Stimulated activated CD4-positive, alpha-beta T cell treated with anti-CD3 and anti-CD28 coated beads, Interleukin-12 subunit alpha, Interleukin-12 subunit beta, amount 100 ng/mL, for 48 hours (primary cell): ENCODE measurements at regions not wholly inside any gene's neighbourhood (a gene's known extent, or its start where the extent isn't known, plus 50 kb on each side); places are given as distances from the start of the nearest gene placed in this dataset.
"Not testable (repeated sequence)": the region's sequence is repeated elsewhere in the genome, so short reads cannot be mapped to it uniquely, and the experiment has no call there.

Source experiments
- DNase-seq, 3 donors: peaks; one replicate each; pipeline ENCODE4 v3.0.0-alpha.2; 2020; ENCODE audit warnings: low read depth in 2 of 3, low spot score in 1 of 3

DNA sequence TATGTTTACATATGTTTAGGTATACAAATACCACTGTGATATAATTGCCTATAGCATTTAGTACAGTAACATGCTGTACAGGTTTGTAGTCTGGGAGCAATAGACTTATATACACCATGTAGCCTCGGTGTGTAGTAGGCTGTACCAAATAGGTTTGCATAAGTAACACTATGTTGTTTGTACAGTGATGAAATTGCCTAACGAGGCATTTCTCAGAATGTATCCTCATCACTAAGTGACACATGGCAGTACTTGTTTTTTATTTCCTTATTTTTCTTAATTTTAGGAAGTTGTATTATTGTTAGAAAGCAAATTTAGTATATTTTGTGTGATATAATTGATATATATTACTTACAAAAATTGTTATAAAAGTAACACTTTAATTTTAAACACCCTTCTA lies 840.9 kb downstream of the LTN1 start:
- no peak for DNase-seq

DNA sequence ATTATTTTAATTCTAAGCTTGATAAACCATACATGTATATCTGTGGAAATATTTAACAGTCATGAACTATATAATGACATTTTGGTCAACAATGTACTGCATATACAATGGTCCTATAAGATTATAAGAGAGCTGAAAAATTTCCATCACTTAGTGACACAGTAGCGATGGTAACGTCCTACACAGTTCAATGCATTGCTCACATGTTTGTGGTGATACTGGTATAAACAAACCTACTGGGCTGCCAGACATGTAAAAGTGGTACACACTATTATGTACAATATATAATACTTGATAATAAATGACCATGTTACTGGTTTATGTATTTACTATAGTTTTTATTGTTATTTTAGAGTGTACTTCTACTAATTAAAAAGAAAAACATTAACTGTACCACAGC lies 841.9 kb downstream of the LTN1 start:
- DNase-seq: no peak

DNA sequence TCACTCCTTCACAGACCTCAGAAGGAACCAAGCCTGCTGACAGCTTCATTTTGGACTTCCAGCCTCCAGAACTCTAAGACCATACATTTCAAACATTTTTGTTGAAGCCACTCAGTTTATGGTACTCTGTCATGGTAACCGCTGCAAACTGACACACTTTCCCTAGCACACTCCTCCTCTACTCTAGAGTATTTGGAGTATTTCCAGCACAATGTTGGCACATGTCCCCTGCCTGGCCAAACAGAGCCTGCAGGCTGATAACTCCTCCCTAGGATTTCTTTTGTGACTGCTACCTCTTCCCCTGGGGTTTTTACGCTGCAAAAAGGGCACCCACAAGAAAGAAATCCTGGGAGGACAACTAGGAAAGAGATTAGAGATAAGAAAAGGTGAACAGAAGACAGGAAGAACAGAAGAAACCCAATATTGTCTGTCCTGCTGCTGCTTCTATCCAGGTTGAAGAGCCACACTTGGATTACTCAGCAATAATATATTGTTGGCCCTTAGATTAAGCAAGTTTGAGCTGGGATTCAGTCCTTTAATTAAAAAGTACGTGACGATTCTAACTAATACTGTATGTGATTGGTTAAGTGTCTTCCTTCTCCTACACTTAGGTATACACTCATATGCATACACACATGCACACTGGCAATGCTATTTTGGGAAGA lies 844.1 kb downstream of the LTN1 start:
- no peak for DNase-seq

DNA sequence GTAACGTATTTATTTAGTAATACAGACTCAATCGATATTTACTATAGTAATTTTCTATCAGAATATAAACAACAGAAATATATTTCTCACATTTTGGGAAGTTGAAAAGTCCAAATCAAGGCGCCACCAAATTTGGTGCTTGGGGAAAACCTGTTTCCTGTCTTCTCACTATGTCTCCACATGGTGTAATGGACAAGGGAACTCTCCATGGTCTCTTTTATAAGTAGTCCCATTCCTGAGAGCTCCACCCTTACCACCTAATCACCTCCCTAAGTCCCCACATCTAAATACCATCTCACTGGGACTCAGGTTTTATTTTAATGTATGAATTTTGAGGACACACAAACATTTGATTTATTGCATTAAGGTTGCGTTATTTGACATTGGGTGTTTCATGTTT lies 848.0 kb downstream of the LTN1 start:
- DNase-seq: no peak

- DNase-seq: no peak
These were observed 848.6 kb downstream of the LTN1 start for GRCh38 chr21:28144089-28144488.

DNA sequence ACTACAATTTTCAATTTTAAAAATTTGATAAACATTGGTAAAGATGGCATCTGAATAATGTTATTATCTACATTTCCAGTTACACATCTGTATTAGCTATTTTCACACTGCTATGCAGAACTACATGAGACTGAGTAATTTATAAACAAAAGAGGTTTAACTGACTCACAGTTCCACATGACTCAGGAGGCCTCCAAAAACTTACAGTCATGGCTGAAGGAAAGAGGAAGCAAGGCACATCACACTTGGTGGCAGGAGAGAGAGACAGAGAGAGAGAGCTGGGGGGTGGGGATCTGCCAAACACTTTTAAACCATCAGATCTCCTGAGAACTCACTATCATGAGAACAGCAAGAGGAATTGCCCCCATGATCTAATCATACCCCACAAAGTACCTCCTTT lies 850.0 kb downstream of the LTN1 start:
- DNase-seq: no peak

- no peak for DNase-seq
These were observed 854.4 kb downstream of the LTN1 start for GRCh38 chr21:28138272-28138671.

DNA sequence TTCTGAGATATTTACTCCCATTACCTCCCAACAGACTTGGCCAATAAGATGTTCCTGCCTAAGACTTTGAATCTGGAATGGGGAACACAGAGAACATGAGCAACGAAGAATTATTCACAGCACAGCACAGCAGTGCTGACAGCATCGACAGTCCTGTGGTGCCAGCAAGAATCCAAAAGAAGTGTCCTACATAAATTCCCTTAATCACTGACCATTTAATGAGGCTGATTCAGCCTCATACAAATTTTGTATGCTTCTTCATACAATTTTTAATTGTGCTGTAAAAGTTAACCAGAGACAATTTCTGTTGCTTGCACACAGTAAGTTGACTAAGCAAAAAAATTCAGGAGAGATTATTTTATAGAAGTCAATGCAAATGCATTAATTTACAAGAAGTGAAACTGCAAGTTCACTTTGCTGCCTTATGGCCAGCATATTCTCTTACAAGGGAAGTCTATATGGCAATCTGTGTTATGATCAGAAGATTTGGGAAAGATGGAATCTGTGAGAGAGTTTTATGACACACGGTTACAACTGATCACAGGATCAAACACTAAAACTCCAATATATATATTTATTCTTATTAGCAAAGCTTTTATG lies 855.9 kb downstream of the LTN1 start:
- DNase-seq: no peak

DNA sequence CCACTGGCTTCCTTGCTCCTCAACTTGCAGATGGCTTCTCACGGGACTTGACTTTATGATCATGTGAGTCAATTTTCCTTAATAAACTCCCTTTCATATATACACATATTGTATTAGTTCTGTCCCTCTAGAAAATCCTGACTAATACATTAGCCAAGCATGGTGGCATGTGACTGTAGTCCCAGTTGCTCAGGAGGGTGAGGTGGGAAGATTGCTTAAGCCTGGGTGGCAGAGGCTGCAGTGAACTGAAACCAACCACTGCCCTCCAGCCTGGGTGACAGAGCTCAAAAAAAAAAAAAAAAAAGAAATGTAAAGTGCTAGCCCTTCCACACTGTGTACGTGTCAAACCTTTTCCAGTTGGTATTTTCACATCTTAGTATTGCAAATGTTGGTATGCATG lies 857.0 kb downstream of the LTN1 start:
- no peak for DNase-seq

DNA sequence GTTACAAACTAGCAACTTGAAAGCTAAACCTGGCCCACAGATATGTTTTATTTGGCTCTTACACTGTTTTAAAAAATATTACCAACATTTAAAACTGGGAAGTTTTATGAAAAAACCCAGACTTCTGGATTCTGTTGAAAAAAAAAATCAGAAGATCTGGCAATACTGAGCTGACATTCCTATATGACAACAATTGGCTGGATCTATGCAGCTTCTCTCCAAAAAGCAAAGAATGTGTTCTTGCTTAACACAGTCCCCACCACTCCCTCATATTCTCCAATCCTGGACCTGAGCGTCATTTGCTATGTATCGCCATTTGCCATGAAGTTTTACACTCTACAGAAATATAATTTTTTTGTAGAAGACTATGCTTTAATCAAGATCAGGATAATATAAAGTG lies 859.6 kb downstream of the LTN1 start:
- no peak for DNase-seq

DNA sequence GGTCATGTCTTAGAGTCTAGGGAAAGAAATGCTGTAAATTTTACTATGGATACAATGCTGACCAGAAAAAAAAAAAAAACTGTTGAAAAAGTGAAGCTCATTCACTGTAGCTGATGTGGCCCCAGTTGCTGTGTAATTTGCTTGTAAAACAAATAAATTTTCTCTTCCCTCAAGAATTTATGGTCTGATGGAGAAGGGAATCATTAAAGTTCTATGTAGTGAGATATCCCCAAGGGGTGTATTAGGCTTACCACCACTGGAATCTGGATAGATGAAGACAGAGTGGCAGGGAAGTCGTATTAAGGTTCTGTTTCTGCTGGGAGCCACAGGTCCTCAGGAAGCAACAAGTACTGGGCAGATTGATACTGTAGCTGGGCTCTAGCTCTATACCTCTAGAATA lies 860.0 kb downstream of the LTN1 start:
- DNase-seq: no peak

DNA sequence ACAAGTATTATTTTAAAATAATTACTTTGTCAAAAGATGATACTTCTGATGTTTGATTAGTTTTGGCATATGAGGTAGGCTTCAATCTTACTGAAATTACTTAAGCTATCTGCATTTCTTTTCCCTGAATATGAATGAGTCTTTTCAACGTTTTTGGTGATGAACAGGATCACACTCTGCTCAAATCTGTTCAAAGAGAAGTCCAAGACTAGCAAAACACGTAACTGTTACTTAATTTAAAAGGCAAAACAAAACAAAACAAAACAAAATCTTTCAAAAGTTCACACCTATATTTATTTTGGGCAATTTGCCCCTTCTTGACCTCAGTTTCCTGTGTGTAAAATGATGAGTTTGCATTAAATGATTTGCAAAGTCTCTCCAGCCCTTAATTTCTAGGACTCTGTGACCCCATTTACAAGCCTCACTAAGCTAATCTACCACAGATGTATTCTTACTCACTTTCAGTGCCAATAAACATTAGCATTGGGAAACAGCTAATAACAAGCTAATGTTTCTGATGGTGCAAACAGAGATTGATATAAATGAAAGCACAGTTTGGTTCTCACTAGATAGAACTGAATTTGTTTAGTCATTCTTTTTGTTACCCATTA lies 865.4 kb downstream of the LTN1 start:
- no peak for DNase-seq

GRCh38 chr21:28126521-28127174 lies 866.0 kb downstream of the LTN1 start:
- no peak for DNase-seq

GRCh38 chr21:28124541-28124940 lies 868.1 kb downstream of the LTN1 start:
- DNase-seq: no peak

DNA sequence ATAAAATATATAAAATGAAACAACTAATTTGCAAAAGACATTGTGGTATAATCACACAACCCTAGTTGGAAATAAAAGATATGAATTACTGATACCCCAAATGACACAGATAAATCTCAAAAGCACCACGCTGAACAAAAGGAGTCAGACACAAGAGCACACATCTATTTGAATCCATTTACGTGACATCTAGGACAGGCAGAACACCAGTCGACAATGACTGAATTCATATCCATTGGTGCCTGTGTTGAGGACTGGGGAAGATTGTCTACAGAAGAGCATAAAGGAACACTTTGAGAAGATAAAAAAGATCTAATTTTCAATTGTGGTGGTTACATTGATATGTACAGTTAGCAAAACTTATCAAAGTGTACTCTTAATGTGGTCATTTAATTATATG lies 874.1 kb downstream of the LTN1 start:
- no peak for DNase-seq

GRCh38 chr21:28114986-28115385 lies 877.7 kb downstream of the LTN1 start:
- not testable (repeated sequence) for DNase-seq

DNA sequence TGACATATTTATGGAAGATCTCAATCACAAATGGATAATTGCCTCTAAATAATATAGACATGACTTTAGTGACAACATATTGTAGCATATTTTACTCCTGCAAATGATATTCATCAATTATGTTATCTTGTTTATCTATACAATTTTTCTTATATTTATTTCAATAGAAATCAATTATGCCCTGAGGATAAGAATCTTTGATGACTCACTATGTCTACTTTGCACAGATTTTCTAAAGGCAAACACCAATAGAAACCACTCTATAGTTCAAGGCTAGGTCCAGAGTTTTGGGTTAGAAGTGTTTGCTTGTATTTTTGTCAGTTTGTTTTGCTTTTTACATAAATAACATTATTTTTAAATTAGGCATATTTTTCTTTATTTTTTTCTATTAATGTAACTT lies 879.0 kb downstream of the LTN1 start:
- no peak for DNase-seq

DNA sequence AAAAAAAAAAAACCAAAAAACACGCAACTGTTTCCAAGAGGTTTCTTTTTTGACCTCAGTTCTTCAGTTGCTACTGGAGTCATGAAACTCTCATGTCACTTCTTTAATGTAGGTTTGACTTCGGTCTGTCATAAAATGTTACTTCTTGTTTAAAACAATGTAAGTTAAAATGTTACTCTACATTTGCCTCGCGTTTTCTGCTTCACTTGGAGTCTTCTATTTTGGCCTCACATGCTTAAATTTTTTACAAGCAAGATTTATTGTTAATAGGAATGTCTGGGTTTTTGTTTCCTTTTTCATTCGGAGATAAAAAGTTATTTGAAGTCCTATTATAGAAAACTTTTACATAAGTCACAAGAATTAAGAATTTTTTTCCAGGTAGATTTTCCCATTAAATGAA lies 880.2 kb downstream of the LTN1 start:
- no peak for DNase-seq

DNA sequence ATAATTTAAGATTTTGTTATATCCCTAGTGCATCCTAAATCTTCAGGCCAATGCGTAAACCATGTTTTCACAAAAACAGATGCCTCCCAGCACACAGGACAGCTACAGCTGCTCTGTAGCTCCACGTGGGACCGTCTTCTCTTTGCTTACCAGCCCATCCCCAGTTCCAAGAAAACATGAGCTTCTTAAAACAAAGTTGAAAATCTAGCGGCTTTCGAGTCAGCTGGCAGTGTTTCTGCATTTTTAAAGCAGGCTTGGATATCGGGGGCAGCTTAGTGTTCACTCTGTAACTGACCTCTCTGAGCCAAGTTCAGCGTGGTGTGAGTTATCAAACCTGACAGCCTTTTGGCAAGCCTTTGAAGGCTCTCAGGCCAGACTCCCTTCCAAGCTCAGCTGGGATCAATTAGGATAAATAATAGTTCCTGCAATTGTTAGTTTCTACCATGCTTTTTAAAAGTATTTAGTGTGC lies 881.5 kb downstream of the LTN1 start:
- DNase-seq: no peak

DNA sequence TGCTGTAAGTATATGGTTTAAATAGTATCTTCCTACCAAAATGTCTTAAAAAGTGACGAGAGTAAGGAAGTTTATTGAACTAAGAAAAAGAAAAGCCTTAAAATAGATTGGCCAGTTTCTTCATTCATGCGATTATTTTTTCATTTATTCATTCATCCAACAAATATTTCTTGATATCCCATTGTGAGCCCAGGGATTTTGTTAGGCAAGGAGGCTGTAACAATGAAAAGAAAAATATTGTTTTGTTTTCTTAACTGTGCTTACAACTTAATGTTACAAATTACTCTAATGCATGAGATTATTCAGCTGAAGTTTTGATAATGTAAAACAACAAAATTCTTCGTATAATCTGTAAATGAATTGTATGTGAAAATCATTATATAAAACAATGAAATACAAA lies 882.0 kb downstream of the LTN1 start:
- DNase-seq: no peak

- no peak for DNase-seq
These were observed 882.6 kb downstream of the LTN1 start for GRCh38 chr21:28110074-28110473.

- no peak for DNase-seq
These were observed 886.2 kb downstream of the LTN1 start for GRCh38 chr21:28106370-28106890.
